ENCODE measurements at regions not wholly inside any gene's neighbourhood (a gene's known extent, or its start where the extent isn't known, plus 50 kb on each side); places are given as distances from the start of the nearest gene placed in this dataset.
"Not testable (repeated sequence)": the region's sequence is repeated elsewhere in the genome, so short reads cannot be mapped to it uniquely, and the experiment has no call there.

DNA sequence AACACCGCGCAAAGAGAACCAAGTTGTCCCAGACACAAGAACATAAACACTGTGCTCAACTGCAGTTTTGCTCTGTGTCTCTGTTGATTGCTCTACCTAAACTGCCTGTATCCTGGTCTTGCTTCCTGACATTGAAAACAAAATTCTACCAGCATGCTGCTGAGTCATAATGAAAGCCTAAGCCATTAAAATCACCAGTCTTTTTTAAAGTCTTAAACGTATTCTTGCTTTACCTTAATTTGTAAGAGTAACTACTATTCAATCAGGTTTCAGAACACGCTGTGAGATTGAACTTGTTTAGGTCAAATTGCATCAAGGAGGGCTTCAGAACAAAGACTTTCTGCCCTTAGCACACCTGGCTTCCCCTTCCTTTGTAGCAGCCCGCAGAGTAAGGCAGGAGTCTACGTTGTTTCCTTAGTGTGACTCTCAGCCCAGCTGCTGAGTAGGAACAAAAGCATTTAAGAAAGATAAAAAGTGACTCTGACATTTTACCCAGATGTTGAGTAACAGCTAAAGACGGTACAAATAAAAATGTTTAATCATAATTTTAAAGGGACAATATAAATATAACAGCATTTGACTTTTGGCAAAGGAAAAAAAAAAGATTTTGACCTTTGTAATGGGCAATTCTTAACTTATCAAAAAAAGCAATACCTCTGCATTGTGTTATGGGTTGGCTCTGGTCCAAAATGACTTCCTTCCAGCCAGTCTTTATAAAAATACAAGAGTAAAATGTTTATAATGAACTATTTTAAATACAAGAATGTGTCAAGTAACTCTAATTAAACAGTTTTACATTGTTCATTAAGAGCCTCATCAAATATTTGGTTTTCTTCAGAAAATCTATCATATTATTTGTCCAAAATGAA is 186.9 kb upstream of the ADGRL4 start:
- H3K4me1 Mint-ChIP-seq (ENCODE audit: low read depth) = peaks cover 6% of the 10 kb centered on the region
- H3K4me3 Mint-ChIP-seq = no peak overlapping the region
- H3K27me3 Mint-ChIP-seq (ENCODE audit: low read depth) = no peaks in the 10 kb centered on the region
- H3K9me3 Mint-ChIP-seq = no peaks in the 10 kb centered on the region
- no peak overlapping the region for H3K27ac Mint-ChIP-seq
- no peaks in the 10 kb centered on the region for H3K36me3 Mint-ChIP-seq (ENCODE audit: low read depth)

DNA sequence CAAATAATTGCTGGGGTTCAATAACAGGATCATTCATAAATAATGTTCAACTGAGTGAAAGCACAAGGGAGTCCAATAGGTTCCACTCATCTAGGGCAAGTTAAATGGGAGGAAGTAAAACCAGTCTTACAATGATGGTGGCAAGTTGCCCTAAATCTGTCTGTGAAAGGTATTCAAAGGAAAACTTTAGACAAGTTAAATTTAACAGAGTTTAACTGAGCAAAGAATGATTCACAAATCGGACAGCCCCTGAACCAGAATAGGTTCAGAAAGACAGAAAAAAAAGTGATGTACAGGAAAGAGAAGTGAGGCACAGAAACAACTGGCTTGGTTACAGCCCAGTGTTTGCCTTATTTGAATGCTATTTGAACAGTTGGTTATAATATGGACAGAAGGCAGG is 183.5 kb upstream of the ADGRL4 start:
- no peaks in the 10 kb centered on the region for H3K27me3 Mint-ChIP-seq (ENCODE audit: low read depth)
- H3K4me3 Mint-ChIP-seq = no peak overlapping the region
- H3K36me3 Mint-ChIP-seq (ENCODE audit: low read depth) = no peaks in the 10 kb centered on the region
- peaks cover 9% of the 10 kb centered on the region for H3K4me1 Mint-ChIP-seq (ENCODE audit: low read depth)
- H3K9me3 Mint-ChIP-seq = no peaks in the 10 kb centered on the region
- H3K27ac Mint-ChIP-seq = no peak overlapping the region

DNA sequence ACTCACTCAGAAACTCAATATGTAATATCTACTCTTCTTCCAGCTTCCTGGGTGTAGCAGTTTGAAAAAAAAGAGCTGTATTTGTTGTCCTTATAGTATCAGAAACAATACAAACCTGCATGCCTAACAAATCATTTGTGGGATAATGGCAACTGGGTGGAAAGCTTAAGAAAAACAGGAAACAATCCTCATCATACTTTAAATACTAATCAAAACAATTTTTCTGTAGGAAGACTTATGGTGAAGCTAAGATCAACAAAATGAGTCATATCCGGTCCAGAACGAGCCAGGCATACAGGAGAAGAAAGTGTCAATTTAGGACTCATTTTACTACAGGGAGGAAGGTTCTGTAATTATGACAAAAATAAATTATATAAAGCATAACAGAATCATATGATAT is 181.8 kb upstream of the ADGRL4 start:
- Mint-ChIP-seq H3K4me1 (ENCODE audit: low read depth) (peaks cover 7% of the 10 kb centered on the region), H3K4me3 (no peak overlapping the region), H3K27me3 (ENCODE audit: low read depth) (no peaks in the 10 kb centered on the region), H3K9me3 (no peaks in the 10 kb centered on the region), H3K27ac (no peak overlapping the region), H3K36me3 (ENCODE audit: low read depth) (no peaks in the 10 kb centered on the region)

DNA sequence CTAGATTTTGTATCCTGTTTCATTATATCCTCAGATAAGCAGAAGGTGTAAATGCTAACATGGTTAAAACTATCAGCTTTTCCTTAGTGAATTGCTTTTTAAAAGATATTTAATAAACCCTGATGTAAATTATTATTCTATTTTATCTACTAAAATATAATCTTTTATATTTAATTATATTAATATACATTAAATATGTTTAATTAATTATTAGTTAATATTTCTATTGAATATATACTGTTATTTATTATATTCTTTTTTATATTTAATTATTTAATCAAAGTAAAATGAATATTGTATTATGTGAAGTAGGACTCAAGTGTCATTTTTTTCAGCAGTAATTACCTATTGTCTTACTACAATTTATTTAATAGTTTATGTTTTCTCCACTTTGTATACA is 179.7 kb upstream of the ADGRL4 start:
- Mint-ChIP-seq H3K9me3 (no peaks in the 10 kb centered on the region), H3K4me3 (no peak overlapping the region), H3K36me3 (ENCODE audit: low read depth) (no peaks in the 10 kb centered on the region), H3K4me1 (ENCODE audit: low read depth) (peaks cover 3% of the 10 kb centered on the region), H3K27ac (no peak overlapping the region), H3K27me3 (ENCODE audit: low read depth) (no peaks in the 10 kb centered on the region)

DNA sequence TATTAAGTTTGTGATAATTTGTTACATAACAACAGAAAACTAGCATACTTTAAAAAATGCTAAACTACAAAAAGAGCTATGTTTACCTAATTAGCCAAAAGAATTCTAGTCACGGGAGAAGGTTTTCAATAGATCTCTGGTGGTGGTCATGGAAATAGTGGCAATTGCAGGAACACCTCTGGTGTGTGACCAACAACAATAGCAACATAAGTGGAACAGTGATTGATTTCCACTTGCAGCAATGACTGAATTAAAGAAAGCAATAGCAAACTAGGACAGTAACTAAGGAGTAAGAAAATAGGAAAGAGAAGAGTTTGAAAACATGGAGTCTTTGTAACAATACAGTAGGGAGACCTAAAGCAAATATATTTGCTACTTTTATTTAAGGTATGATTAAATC is 171.3 kb upstream of the ADGRL4 start:
- H3K4me3 Mint-ChIP-seq = no peak overlapping the region
- peaks cover 14% of the 10 kb centered on the region for H3K9me3 Mint-ChIP-seq
- no peak overlapping the region for H3K27ac Mint-ChIP-seq
- H3K27me3 Mint-ChIP-seq (ENCODE audit: low read depth) = no peaks in the 10 kb centered on the region
- no peaks in the 10 kb centered on the region for H3K4me1 Mint-ChIP-seq (ENCODE audit: low read depth)
- H3K36me3 Mint-ChIP-seq (ENCODE audit: low read depth) = no peaks in the 10 kb centered on the region

DNA sequence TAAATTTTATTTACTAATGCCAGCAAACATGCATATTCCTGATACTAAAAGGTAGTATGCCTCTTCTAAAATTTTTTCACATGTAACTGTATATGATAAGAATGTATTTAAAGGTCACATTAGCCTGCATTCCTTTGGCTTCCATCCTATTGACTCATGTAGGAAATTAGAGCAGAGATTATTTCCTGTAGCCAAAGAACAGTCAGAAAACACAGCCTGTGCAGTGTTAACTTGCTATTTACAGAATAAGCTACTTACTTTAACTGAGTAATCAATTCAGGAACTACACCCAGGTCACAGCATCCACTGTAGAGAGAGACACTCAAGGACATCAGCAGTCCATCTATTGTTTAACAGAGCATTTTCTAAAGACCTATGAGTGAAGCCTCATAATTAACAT is 154.5 kb upstream of the ADGRL4 start:
- Mint-ChIP-seq H3K36me3 (ENCODE audit: low read depth) (no peaks in the 10 kb centered on the region), H3K27ac (no peak overlapping the region), H3K9me3 (peaks cover 3% of the 10 kb centered on the region)

DNA sequence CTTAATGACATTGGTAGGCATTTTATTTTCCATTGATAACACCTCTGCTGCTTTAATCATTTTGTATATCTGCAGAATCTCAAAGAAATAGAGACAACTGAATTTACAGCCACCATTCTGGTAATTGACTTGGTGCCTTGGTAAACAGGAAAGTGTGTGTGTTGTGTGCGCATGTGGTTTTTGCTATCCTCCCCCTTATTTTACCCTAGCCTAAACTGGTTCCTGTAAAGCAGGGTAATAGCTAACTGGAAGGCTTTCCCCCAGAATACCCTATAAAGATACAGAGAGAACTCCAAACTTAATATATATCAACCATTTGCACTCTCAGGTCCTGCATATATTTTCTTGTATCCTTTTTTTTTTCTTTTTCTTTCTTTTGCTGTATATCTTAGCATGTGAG is 149.5 kb upstream of the ADGRL4 start:
- no peak overlapping the region for H3K27ac Mint-ChIP-seq

More for the DNA sequence above, 154.5 kb upstream of the ADGRL4 start:
- no peak overlapping the region for H3K4me3 Mint-ChIP-seq
- no peaks in the 10 kb centered on the region for H3K27me3 Mint-ChIP-seq (ENCODE audit: low read depth)
- H3K4me1 Mint-ChIP-seq (ENCODE audit: low read depth) = no peaks in the 10 kb centered on the region

DNA sequence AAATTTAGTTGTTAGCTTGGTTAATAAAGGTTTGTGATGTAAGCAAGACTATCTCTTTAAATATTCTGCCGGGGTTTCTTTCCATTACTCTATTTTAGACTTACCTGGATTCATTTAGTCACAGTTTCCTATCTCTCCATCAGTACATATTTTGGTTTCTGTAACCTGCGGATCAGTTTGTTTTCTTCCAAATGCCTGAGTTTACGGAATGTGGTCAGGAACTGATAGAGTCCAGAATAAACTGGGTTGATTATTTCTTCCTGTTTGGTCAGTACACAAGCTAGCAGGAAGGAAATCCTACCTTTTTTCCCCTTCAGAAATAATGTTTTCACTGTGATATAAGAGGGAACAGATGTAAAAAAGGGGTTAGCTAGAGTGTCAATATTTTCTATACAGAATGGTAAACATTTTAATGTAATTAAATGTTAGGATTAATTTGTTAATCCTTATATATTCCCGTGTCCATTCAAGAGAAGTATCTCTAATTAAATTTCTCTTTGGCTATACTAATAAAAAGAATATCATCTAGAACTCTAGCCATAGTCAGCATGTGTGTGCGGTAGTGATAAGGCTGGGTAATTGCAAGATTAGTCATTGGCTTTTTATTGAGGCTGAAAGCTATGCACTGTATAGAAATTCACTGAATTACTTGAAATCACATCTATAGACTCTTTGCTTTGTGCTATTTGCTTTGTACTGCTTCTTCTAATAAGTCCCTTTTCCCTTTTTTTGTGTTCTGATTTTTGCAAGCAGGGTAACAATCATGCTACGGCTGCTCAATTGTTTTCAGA is 144.7 kb upstream of the ADGRL4 start:
- Mint-ChIP-seq H3K27me3 (ENCODE audit: low read depth) (no peaks in the 10 kb centered on the region), H3K36me3 (ENCODE audit: low read depth) (no peaks in the 10 kb centered on the region), H3K27ac (no peak overlapping the region), H3K9me3 (no peaks in the 10 kb centered on the region), H3K4me3 (no peak overlapping the region), H3K4me1 (ENCODE audit: low read depth) (no peaks in the 10 kb centered on the region)

More for the DNA sequence above, 149.5 kb upstream of the ADGRL4 start:
- no peak overlapping the region for H3K4me3 Mint-ChIP-seq
- no peaks in the 10 kb centered on the region for H3K4me1 Mint-ChIP-seq (ENCODE audit: low read depth)
- H3K9me3 Mint-ChIP-seq = peaks cover 3% of the 10 kb centered on the region
- no peaks in the 10 kb centered on the region for H3K27me3 Mint-ChIP-seq (ENCODE audit: low read depth)
- no peaks in the 10 kb centered on the region for H3K36me3 Mint-ChIP-seq (ENCODE audit: low read depth)

DNA sequence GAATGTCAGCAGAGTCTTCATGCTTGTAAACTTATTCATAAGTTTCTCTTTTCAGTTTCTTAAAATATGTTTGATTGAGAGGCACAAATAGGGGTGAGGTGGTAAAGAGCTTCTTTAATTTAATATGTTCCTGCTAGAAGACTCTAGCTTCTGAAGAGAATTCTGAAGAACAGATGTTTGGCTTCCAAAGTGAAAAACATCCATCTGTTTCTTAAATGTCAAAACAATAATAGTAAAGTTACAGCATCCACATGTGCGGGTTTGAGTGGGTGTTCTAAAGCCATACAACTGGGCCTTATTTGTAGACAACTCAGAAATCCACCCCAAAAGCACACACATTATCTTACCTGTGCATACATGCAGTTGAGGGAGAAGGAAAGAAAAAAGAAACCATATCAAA is 144.0 kb upstream of the ADGRL4 start:
- Mint-ChIP-seq H3K4me3 (no peak overlapping the region), H3K27ac (no peak overlapping the region), H3K27me3 (ENCODE audit: low read depth) (no peaks in the 10 kb centered on the region), H3K36me3 (ENCODE audit: low read depth) (no peaks in the 10 kb centered on the region), H3K9me3 (no peaks in the 10 kb centered on the region), H3K4me1 (ENCODE audit: low read depth) (no peaks in the 10 kb centered on the region)

DNA sequence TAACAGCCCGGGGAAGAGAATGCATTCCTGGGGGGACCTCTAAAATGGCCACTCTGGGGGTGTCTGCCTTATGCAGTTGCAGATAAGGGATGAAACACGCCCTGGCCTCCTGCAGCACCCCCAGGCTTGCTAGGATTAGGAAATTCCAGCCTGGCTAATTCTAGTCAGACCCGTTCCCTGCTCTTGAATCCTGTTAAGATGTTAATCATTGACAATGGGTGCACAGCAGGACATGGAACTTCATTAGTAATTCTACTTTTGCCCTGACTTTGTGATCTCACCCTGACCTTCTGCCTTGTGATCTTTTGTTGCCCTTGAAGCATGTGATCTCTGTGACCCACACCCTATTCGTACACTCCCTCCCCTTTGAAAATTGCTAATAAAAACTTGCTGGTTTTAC is 131.7 kb upstream of the ADGRL4 start:
- not testable (repeated sequence) for H3K36me3 Mint-ChIP-seq (ENCODE audit: low read depth); H3K27ac Mint-ChIP-seq

DNA sequence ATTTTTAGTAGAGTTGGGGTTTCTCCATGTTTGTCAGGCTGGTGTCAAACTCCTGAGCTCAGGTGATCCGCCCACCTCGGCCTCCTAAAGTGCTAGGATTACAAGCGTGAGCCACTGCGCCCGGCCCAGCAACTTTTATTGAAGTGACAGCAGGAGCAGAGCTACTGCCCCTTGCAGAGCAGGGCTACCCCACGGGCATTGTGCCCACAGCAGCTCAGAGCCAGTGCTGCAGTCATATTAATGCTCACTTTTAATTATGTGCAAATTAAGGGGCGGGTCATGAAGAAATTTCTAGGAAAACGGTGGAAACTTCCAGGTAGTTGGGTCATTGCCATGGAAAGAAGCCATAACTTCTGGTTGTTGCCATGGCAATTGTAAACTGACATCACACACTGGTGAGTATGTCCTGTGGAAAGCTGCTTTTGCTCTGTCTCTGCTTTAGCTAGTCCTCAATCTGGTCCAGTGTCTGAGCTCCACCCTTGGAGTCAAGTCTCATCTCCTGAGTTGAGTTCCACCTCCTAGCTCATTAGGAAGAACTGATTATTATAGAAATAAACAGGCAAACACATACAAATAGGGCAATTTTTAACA is 127.3 kb upstream of the ADGRL4 start:
- H3K4me3 Mint-ChIP-seq = no peak overlapping the region
- no peak overlapping the region for H3K27ac Mint-ChIP-seq
- no peaks in the 10 kb centered on the region for H3K27me3 Mint-ChIP-seq (ENCODE audit: low read depth)
- no peaks in the 10 kb centered on the region for H3K4me1 Mint-ChIP-seq (ENCODE audit: low read depth)
- no peaks in the 10 kb centered on the region for H3K36me3 Mint-ChIP-seq (ENCODE audit: low read depth)
- H3K9me3 Mint-ChIP-seq = peaks cover 4% of the 10 kb centered on the region

More for the DNA sequence above, 131.7 kb upstream of the ADGRL4 start:
- not testable (repeated sequence) for H3K4me1 Mint-ChIP-seq (ENCODE audit: low read depth); H3K9me3 Mint-ChIP-seq; H3K4me3 Mint-ChIP-seq; H3K27me3 Mint-ChIP-seq (ENCODE audit: low read depth)

DNA sequence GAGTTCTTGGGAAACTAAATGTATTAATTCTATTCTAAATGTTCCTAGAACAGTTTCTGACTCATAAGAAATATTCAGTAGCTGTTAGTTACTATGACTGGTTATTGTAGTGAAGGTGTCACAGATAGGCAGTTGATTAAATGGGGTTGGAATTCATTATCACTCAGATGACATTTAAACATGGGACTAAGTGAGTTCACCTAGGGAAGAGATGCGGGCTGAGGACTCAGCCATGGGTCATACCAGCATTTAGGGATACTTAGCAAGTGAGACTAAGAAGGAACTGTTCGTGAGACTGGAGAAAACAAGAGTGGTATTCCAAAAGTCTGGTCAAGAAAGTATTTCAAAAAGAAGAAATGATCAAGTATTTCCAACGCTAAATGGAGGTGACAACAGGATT is 125.1 kb upstream of the ADGRL4 start:
- H3K36me3 Mint-ChIP-seq (ENCODE audit: low read depth) = no peaks in the 10 kb centered on the region
- no peak overlapping the region for H3K4me3 Mint-ChIP-seq
- H3K27me3 Mint-ChIP-seq (ENCODE audit: low read depth) = no peaks in the 10 kb centered on the region
- H3K27ac Mint-ChIP-seq = no peak overlapping the region
- peaks cover 4% of the 10 kb centered on the region for H3K9me3 Mint-ChIP-seq
- H3K4me1 Mint-ChIP-seq (ENCODE audit: low read depth) = no peaks in the 10 kb centered on the region

DNA sequence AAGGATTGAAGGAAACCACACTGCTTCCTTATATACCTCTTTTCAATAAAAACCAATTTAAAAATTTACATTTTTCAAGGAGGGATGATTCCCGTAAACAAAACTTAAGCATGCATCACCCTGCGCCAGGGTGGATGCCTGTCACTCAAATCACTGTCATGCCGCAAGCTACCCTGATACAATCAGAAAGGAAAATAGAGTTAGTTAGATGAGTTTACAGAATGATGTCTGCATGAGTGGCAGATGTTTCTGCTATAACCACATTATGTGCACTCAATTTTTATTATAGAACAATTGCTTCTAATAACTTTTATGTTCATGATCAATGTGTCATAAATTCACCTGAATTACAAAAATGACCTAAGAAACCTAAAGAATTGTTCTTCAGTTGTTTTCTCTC is 123.4 kb upstream of the ADGRL4 start:
- no peaks in the 10 kb centered on the region for H3K4me1 Mint-ChIP-seq (ENCODE audit: low read depth)
- H3K27me3 Mint-ChIP-seq (ENCODE audit: low read depth) = no peaks in the 10 kb centered on the region

DNA sequence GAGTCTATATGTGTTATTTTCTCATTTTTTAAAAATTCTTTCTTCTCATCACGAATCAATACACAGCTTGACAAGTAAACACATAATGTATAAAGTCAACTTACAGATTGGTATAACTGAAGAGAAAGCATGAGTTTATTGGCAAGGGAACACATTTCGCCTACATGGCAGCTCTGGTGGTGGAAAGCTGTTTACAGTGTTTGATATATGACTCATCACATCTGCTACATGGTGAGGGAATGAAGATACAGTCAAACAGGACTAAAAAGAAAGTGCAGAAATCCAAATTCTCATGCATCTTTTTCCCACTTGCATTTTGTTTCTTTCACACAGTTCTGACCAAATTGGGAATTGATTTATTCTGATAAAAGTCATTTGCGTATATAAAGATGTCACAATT is 122.2 kb upstream of the ADGRL4 start:
- H3K9me3 Mint-ChIP-seq = no peaks in the 10 kb centered on the region

More for the DNA sequence above, 123.4 kb upstream of the ADGRL4 start:
- Mint-ChIP-seq H3K4me3 (no peak overlapping the region), H3K9me3 (peaks cover 2% of the 10 kb centered on the region), H3K27ac (no peak overlapping the region), H3K36me3 (ENCODE audit: low read depth) (no peaks in the 10 kb centered on the region)

DNA sequence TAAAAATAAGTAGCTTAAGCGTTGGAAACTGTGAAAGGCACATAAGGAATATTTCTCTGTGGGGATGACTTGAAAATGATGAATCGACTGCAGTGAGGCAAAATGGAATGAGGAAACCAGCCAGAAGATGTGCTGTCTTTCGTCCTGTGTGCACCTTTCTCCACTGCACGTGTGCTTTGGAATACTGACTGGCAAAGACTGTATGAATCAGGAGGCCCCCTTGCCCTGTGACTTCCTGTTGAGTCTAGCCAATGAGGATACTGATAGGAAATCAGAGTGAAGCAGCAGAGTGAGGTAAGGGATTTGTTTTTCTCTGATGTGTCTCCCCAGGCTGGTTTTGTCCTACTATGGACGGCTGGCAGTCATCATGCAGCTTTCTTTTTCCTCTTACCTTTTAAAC is 118.2 kb upstream of the ADGRL4 start:
- H3K27me3 Mint-ChIP-seq (ENCODE audit: low read depth) = no peaks in the 10 kb centered on the region
- no peaks in the 10 kb centered on the region for H3K4me1 Mint-ChIP-seq (ENCODE audit: low read depth)

More for the DNA sequence above, 122.2 kb upstream of the ADGRL4 start:
- no peaks in the 10 kb centered on the region for H3K36me3 Mint-ChIP-seq (ENCODE audit: low read depth)
- H3K4me3 Mint-ChIP-seq = no peak overlapping the region
- H3K27ac Mint-ChIP-seq = no peak overlapping the region
- no peaks in the 10 kb centered on the region for H3K4me1 Mint-ChIP-seq (ENCODE audit: low read depth)
- no peaks in the 10 kb centered on the region for H3K27me3 Mint-ChIP-seq (ENCODE audit: low read depth)

More for the DNA sequence above, 118.2 kb upstream of the ADGRL4 start:
- Mint-ChIP-seq H3K4me3 (no peak overlapping the region), H3K9me3 (no peaks in the 10 kb centered on the region), H3K36me3 (ENCODE audit: low read depth) (no peaks in the 10 kb centered on the region), H3K27ac (no peak overlapping the region)

All from T-helper 1 cell treated with Interleukin-12 subunit alpha and Interleukin-12 subunit beta and Interleukin-4 antibody, amounts not matched to agents 30 μg/mL and 1 μg/mL, for 36 hours (primary cell).